ENCODE measurements at regions not wholly inside any gene's neighbourhood (a gene's known extent, or its start where the extent isn't known, plus 50 kb on each side); places are given as distances from the start of the nearest gene placed in this dataset.

DNA sequence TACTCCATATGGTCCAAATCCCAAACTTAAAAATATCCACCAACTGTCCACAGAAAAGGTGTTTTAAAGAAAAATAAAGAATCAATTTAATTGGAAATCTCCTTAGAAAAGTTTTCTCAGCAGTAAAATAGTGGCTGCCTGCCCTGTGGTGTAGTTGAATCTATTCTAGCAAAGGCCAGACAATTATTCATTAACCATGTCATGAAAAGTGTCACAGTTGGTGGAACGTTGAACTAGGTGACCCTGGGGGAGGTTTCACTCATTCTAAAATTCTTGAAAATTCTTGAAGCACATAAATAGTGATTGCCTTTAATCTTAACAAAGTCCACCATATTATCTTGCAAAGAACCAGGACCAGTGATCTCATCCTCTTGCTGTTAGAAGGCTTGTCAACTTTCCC is 78.4 kb upstream of the GZMB start:
- TF ChIP-seq POLR2A (IDR thresholded peaks at IDR 0.05; ENCODE audit: low read depth, low read length) (no peak), POLR2AphosphoS5 (IDR thresholded peaks at IDR 0.05; ENCODE audit: low read depth, low read length) (no peak), TAF1 (IDR thresholded peaks at IDR 0.05; ENCODE audit: borderline replicate concordance, low read depth, low read length) (no peak)
